ENCODE measurements at regions not wholly inside any gene's neighbourhood (a gene's known extent, or its start where the extent isn't known, plus 50 kb on each side); places are given as distances from the start of the nearest gene placed in this dataset.

DNA sequence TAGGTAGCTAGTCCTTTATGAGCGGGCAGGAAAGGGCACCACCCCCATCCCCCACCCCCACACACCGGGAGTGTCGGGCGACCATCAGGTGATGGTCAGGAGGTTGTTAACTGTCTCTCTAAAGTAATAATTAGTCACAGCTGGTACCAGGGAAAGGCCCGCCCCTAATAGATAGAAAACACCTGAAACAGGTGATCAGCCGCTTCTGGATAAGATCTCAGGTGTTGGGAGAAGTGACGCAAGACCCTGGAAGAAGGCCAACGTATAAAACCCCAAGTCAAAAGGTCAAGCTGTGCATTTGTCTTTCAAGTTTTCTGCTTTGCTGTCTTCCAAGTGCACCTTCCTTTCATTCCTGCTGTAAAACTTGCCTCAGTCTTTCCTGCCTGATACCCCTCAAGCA is 59.6 kb upstream of the LINC00305 start:
- TF ChIP-seq CTCF (IDR thresholded peaks at IDR 0.05; ENCODE audit: poor library complexity, severe bottlenecking) (no peak), SMC3 (conservative IDR thresholded peaks at IDR 0.05; ENCODE audit: poor library complexity) (no peak)

Data from neural cell (in vitro differentiated cells).